Activated naive CD8-positive, alpha-beta T cell (primary cell): ENCODE measurements at regions not wholly inside any gene's neighbourhood (a gene's known extent, or its start where the extent isn't known, plus 50 kb on each side); places are given as distances from the start of the nearest gene placed in this dataset.
A peak's percentile ranks its signal among the peaks of the same experiment; 100 is the strongest.
"Not testable (repeated sequence)": the region's sequence is repeated elsewhere in the genome, so short reads cannot be mapped to it uniquely, and the experiment has no call there.

Experiments
- H3K27ac Mint-ChIP-seq: one replicate; pipeline ENCODE4 v1.8.0; 2021; ENCODE audit warnings: mixed read lengths
- H3K27me3 Mint-ChIP-seq: one replicate; pipeline ENCODE4 v1.8.0; 2021; ENCODE audit warnings: mixed read lengths
- H3K36me3 Mint-ChIP-seq: one replicate; pipeline ENCODE4 v1.8.0; 2021; ENCODE audit warnings: mixed read lengths
- H3K4me1 Mint-ChIP-seq: one replicate; pipeline ENCODE4 v1.8.0; 2021; ENCODE audit warnings: low read depth, mixed read lengths
- H3K4me3 Mint-ChIP-seq: one replicate; pipeline ENCODE4 v1.8.0; 2021; ENCODE audit warnings: mild to moderate bottlenecking, mixed read lengths
- H3K9me3 Mint-ChIP-seq: one replicate; pipeline ENCODE4 v1.8.0; 2021; ENCODE audit warnings: low read depth, mixed read lengths

DNA sequence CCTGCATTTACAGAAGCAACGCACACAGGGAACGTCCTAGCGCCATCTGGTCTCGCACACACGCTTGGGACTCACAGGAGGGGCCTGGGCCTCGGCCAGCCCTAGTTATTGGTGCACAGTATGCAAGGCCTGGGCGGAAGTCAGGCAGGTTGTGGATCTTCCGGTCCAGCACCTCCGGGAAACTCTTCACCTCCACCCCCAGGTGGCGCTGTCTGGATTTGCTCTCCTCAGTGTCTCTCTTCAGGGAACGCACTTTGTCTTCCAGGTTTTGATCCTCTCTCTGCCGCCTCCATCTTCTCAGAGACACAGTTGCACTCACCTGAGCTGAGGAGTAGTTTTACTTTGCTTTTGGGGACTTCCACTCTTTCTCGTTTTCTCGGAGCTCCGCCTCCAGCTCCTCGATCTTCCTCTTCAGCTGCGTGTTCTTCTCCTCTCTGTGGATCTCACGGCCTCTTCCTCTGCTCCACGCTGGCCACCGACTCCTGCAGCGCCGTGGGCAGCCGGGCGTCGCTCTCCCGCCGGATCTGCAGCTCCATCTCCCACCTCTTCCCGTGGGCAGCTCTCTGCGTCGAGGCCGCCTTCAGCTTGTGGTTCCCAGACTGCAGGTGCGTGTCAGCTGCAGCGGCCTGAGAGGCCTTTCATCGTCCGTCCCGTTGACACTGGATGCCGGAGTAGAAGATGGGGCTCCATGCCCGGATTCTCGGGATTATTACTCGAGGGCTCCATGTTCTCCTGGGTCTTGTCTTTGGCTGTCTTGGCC is 933.8 kb downstream of the TMEM121 start:
- Mint-ChIP-seq H3K4me3 (no peak overlapping the region), H3K27ac (peak overlapping the region; percentile 50), H3K4me1 (peaks cover 2% of the 10 kb centered on the region), H3K9me3 (no peaks in the 10 kb centered on the region), H3K36me3 (no peaks in the 10 kb centered on the region), H3K27me3 (peaks cover 2% of the 10 kb centered on the region)

GRCh38 chr14:106460916-106461315 is 934.5 kb downstream of the TMEM121 start:
- peak overlapping the region; percentile 50 for H3K27ac Mint-ChIP-seq
- H3K9me3 Mint-ChIP-seq: no peaks in the 10 kb centered on the region
- peaks cover 2% of the 10 kb centered on the region for H3K27me3 Mint-ChIP-seq
- no peak overlapping the region for H3K4me3 Mint-ChIP-seq
- H3K36me3 Mint-ChIP-seq: no peaks in the 10 kb centered on the region
- H3K4me1 Mint-ChIP-seq: peaks cover 2% of the 10 kb centered on the region

GRCh38 chr14:106466483-106466882 is 940.1 kb downstream of the TMEM121 start:
- H3K27me3 Mint-ChIP-seq, H3K4me1 Mint-ChIP-seq, H3K36me3 Mint-ChIP-seq, H3K4me3 Mint-ChIP-seq, H3K27ac Mint-ChIP-seq, H3K9me3 Mint-ChIP-seq: not testable (repeated sequence)

- not testable (repeated sequence) for H3K36me3 Mint-ChIP-seq, H3K4me3 Mint-ChIP-seq, H3K4me1 Mint-ChIP-seq, H3K9me3 Mint-ChIP-seq, H3K27ac Mint-ChIP-seq, H3K27me3 Mint-ChIP-seq
Observed at GRCh38 chr14:106468869-106469268, 942.5 kb downstream of the TMEM121 start.

- H3K27me3 Mint-ChIP-seq, H3K36me3 Mint-ChIP-seq, H3K4me3 Mint-ChIP-seq, H3K4me1 Mint-ChIP-seq, H3K9me3 Mint-ChIP-seq, H3K27ac Mint-ChIP-seq: not testable (repeated sequence)
Observed at GRCh38 chr14:106470028-106470427, 943.6 kb downstream of the TMEM121 start.

GRCh38 chr14:106474261-106475028 is 948.1 kb downstream of the TMEM121 start:
- not testable (repeated sequence) for H3K36me3 Mint-ChIP-seq, H3K4me3 Mint-ChIP-seq

DNA sequence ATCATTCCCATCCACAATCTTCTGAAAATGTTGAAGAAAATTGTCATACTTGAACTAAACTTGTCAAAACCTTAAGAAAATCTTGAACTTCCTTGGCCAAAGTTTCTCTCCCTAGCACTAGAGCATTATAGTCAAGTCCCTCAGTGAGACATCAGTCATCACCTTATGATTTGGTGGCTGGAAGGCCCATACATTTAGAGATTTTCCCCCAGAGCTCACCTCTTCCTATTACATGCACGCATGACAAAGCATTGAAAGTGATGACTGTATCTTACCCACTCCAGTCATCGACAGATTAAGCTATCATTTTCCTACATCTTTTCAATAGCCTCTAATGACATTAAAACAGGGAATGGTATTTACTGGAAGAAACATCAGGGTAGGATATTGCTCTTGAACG is 948.8 kb downstream of the TMEM121 start:
- not testable (repeated sequence) for H3K27ac Mint-ChIP-seq, H3K36me3 Mint-ChIP-seq, H3K4me3 Mint-ChIP-seq

More at GRCh38 chr14:106474261-106475028, 948.1 kb downstream of the TMEM121 start:
- H3K27ac Mint-ChIP-seq: peak overlapping the region; percentile 36
- not testable (repeated sequence) for H3K9me3 Mint-ChIP-seq, H3K27me3 Mint-ChIP-seq
- peaks cover 14% of the 10 kb centered on the region for H3K4me1 Mint-ChIP-seq

GRCh38 chr14:106477600-106477999 is 951.2 kb downstream of the TMEM121 start:
- not testable (repeated sequence) for H3K9me3 Mint-ChIP-seq, H3K27me3 Mint-ChIP-seq, H3K4me3 Mint-ChIP-seq, H3K36me3 Mint-ChIP-seq, H3K27ac Mint-ChIP-seq, H3K4me1 Mint-ChIP-seq

More for the DNA sequence above, 948.8 kb downstream of the TMEM121 start:
- H3K4me1 Mint-ChIP-seq, H3K9me3 Mint-ChIP-seq, H3K27me3 Mint-ChIP-seq: not testable (repeated sequence)

- not testable (repeated sequence) for H3K9me3 Mint-ChIP-seq, H3K4me1 Mint-ChIP-seq, H3K27me3 Mint-ChIP-seq, H3K27ac Mint-ChIP-seq, H3K36me3 Mint-ChIP-seq, H3K4me3 Mint-ChIP-seq
Observed at GRCh38 chr14:106480287-106480686, 953.9 kb downstream of the TMEM121 start.

GRCh38 chr14:106482213-106482612 is 955.8 kb downstream of the TMEM121 start:
- not testable (repeated sequence) for H3K9me3 Mint-ChIP-seq, H3K36me3 Mint-ChIP-seq, H3K4me1 Mint-ChIP-seq, H3K4me3 Mint-ChIP-seq, H3K27me3 Mint-ChIP-seq, H3K27ac Mint-ChIP-seq

DNA sequence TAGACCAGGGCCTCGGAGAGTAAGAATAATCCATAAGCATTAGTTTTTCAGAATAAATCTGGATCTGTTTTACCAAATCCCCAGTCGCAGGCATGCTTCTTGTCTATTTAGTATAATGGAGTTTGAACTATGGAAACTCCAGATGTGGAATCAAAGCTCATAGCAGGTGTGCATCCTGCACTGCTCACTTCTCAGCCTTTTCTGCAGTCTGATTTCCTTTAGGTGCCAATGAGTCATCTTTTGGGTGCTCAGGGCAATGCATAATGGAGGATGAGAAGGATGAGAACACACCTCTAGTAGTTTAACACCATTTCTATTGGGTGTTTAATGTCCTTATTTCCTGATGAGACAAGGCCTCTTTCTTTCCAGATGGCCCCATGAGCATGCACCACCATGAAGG is 961.2 kb downstream of the TMEM121 start:
- no peaks in the 10 kb centered on the region for H3K9me3 Mint-ChIP-seq
- no peaks in the 10 kb centered on the region for H3K36me3 Mint-ChIP-seq
- no peaks in the 10 kb centered on the region for H3K27me3 Mint-ChIP-seq
- no peaks in the 10 kb centered on the region for H3K4me1 Mint-ChIP-seq
- H3K4me3 Mint-ChIP-seq: no peak overlapping the region
- H3K27ac Mint-ChIP-seq: no peak overlapping the region

DNA sequence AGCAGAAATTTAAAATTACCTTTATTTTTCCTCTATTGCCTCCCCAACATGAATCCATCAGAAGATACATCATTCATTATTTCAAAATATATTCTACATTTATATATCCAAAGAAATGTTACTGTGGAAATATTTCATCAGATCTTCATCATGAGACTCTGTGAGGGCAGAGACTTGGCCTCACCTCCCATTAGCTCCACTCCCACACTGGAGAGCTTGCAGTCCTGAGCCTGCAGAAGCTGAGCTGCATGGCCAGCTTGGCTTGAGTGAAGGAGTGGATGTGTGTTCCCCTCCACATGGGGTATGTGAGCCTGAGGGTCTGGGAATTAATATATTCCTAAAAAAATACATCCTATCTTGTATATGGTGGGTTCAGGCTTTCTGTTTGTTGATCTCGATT is 961.9 kb downstream of the TMEM121 start:
- H3K27me3 Mint-ChIP-seq: no peaks in the 10 kb centered on the region
- no peaks in the 10 kb centered on the region for H3K4me1 Mint-ChIP-seq
- no peak overlapping the region for H3K27ac Mint-ChIP-seq
- no peaks in the 10 kb centered on the region for H3K9me3 Mint-ChIP-seq
- no peaks in the 10 kb centered on the region for H3K36me3 Mint-ChIP-seq
- H3K4me3 Mint-ChIP-seq: no peak overlapping the region

- Mint-ChIP-seq H3K9me3 (no peaks in the 10 kb centered on the region), H3K4me3 (no peak overlapping the region), H3K27ac (no peak overlapping the region), H3K36me3 (no peaks in the 10 kb centered on the region), H3K27me3 (no peaks in the 10 kb centered on the region), H3K4me1 (peaks cover 5% of the 10 kb centered on the region)
Observed at GRCh38 chr14:106489112-106489881, 962.9 kb downstream of the TMEM121 start.

GRCh38 chr14:106490442-106490841 is 964.1 kb downstream of the TMEM121 start:
- no peak overlapping the region for H3K27ac Mint-ChIP-seq
- H3K4me3 Mint-ChIP-seq: no peak overlapping the region
- peaks cover 11% of the 10 kb centered on the region for H3K4me1 Mint-ChIP-seq
- H3K36me3 Mint-ChIP-seq: peaks cover 2% of the 10 kb centered on the region
- peaks cover 2% of the 10 kb centered on the region for H3K9me3 Mint-ChIP-seq
- H3K27me3 Mint-ChIP-seq: no peaks in the 10 kb centered on the region

- Mint-ChIP-seq H3K9me3 (peaks cover 2% of the 10 kb centered on the region), H3K4me1 (peaks cover 11% of the 10 kb centered on the region), H3K27ac (no peak overlapping the region), H3K36me3 (peaks cover 2% of the 10 kb centered on the region), H3K4me3 (no peak overlapping the region), H3K27me3 (no peaks in the 10 kb centered on the region)
Observed at GRCh38 chr14:106491851-106492250, 965.5 kb downstream of the TMEM121 start.
